ENCODE measurements at regions not wholly inside any gene's neighbourhood (a gene's known extent, or its start where the extent isn't known, plus 50 kb on each side); places are given as distances from the start of the nearest gene placed in this dataset.

DNA sequence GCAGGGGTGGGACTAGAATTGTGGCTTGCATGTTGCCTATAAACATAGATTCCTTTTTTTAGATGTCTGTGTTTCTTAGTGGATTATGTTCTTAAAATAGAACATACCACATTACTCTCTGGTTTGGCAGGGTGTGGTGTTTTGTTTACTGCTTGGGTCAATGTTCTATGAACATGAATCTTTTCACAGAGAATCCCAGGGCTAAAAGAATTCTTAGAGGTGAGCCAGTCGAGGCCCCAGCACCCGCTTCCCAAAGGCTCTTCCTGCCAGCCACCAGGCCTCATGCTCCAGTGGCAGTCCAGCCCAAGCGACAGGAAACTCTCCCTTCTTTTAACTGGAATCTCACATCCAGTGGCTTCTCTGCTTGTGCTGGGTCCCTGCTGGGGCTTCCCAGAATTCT lies 126.6 kb downstream of the C9orf152 start:
- TF ChIP-seq, protein P1, sequence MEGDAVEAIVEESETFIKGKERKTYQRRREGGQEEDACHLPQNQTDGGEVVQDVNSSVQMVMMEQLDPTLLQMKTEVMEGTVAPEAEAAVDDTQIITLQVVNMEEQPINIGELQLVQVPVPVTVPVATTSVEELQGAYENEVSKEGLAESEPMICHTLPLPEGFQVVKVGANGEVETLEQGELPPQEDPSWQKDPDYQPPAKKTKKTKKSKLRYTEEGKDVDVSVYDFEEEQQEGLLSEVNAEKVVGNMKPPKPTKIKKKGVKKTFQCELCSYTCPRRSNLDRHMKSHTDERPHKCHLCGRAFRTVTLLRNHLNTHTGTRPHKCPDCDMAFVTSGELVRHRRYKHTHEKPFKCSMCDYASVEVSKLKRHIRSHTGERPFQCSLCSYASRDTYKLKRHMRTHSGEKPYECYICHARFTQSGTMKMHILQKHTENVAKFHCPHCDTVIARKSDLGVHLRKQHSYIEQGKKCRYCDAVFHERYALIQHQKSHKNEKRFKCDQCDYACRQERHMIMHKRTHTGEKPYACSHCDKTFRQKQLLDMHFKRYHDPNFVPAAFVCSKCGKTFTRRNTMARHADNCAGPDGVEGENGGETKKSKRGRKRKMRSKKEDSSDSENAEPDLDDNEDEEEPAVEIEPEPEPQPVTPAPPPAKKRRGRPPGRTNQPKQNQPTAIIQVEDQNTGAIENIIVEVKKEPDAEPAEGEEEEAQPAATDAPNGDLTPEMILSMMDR (IDR thresholded peaks at IDR 0.05), result no peak
- H3K4me3 ChIP-seq, result no peak overlapping the region
- H3K27ac ChIP-seq, result peak overlapping the region; percentile 57 to 69
- no peak for DNase-seq (ENCODE audit: low spot score)

- H3K4me3 ChIP-seq, result no peak overlapping the region
- H3K27ac ChIP-seq, result no peak overlapping the region
- no peak for DNase-seq (ENCODE audit: low spot score)
- TF ChIP-seq, protein P1 (IDR thresholded peaks at IDR 0.05), result no peak
Measured at GRCh38 chr9:110083866-110084265, 124.1 kb downstream of the C9orf152 start.

DNA sequence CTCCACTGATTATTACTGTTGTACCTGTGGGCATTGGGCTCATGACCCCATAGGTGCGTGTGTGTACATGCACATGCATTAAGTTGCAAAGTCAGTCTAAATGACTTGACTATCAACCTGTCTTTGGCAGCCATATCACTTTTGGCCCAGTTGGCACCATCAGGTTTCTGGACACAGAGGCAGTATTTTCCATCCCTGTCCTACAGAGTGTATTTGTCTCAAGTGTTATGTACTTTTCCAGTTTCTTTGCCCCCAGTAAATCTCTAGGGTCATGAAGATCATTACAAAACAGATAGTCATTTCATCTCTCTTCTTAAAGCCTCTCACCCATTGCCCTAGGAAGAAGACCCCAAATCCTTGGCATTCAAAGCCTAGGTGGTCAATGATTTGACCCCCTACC lies 121.4 kb downstream of the C9orf152 start:
- Histone ChIP-seq H3K27ac (no peak overlapping the region), H3K4me3 (no peak overlapping the region)
- TF ChIP-seq, protein P1 (IDR thresholded peaks at IDR 0.05), result no peak
- DNase-seq (ENCODE audit: low spot score), result no peak

- no peak for DNase-seq (ENCODE audit: low spot score)
- Histone ChIP-seq H3K4me3 (no peak overlapping the region), H3K27ac (no peak overlapping the region)
- TF ChIP-seq, protein P1 (IDR thresholded peaks at IDR 0.05), result no peak
Measured at GRCh38 chr9:110087605-110088004, 120.4 kb downstream of the C9orf152 start.

- TF ChIP-seq, protein P1 (IDR thresholded peaks at IDR 0.05), result no peak
- no peak overlapping the region for H3K27ac ChIP-seq
- H3K4me3 ChIP-seq, result no peak overlapping the region
- DNase-seq (ENCODE audit: low spot score), result no peak
Measured at GRCh38 chr9:110088099-110088498, 119.9 kb downstream of the C9orf152 start.

- TF ChIP-seq, protein P1 (IDR thresholded peaks at IDR 0.05), result no peak
- Histone ChIP-seq H3K27ac (no peak overlapping the region), H3K4me3 (no peak overlapping the region)
- no peak for DNase-seq (ENCODE audit: low spot score)
Measured at GRCh38 chr9:110089681-110090370, 118.1 kb downstream of the C9orf152 start.

- Histone ChIP-seq H3K27ac (no peak overlapping the region), H3K4me3 (no peak overlapping the region)
- DNase-seq (ENCODE audit: low spot score), result no peak
- TF ChIP-seq, protein P1 (IDR thresholded peaks at IDR 0.05), result no peak
Measured at GRCh38 chr9:110092792-110093191, 115.2 kb downstream of the C9orf152 start.

All from coronary artery (tissue), 2 donors.